Sigmoid colon (tissue), 6 donors: ENCODE measurements at regions not wholly inside any gene's neighbourhood (a gene's known extent, or its start where the extent isn't known, plus 50 kb on each side); places are given as distances from the start of the nearest gene placed in this dataset.

Experiments
- DNase-seq: peaks from one replicate; pipeline ENCODE4 v3.0.0-alpha.2; 2019
- H3K27ac ChIP-seq, 4 donors: fragments of 200-600 bp; sonication (generic); one replicate each; pipeline ENCODE4 v1.5.1; 2016 to 2019; ENCODE audit warnings: mild to moderate bottlenecking in 1 of 4
- H3K27me3 ChIP-seq, 3 donors: fragments of 200-600 bp; sonication (generic); one replicate each; pipeline ENCODE4 v1.5.1; 2019; ENCODE audit warnings: mild to moderate bottlenecking in 1 of 3
- H3K36me3 ChIP-seq, 4 donors: fragments of 200-600 bp; sonication (generic); one replicate each; pipeline ENCODE4 v1.5.1; 2016 to 2019
- H3K4me1 ChIP-seq, 4 donors: fragments of 200-600 bp; sonication (generic); one replicate each; pipeline ENCODE4 v1.5.1; 2017 to 2019
- H3K4me3 ChIP-seq, 4 donors: fragments of 200-600 bp; sonication (generic); one replicate each; pipeline ENCODE4 v1.5.1; 2017 to 2019; ENCODE audit warnings: mild to moderate bottlenecking in 2 of 4, moderate library complexity in 1 of 4
- H3K9me3 ChIP-seq, 4 donors: fragments of 200-600 bp in 3 of 4; sonication (generic) in 3 of 4; one replicate each; pipeline versions ENCODE4 v1.5.1 to v1.6.1; 2013 to 2019
- EP300 ChIP-seq, 4 donors: sonication (generic); formaldehyde crosslinking; IDR thresholded peaks; one replicate each; pipeline ENCODE4 v1.6.1; 2017; ENCODE audit warnings: antibody characterized with exemption in 4 of 4
- POLR2A ChIP-seq, 2 donors: fragments of 450-650 bp; IDR thresholded peaks; one replicate each; pipeline ENCODE4 v1.6.1; 2016; ENCODE audit warnings: antibody characterized with exemption in 2 of 2, mild to moderate bottlenecking in 2 of 2, moderate library complexity in 2 of 2
- POLR2AphosphoS5 ChIP-seq, 4 donors: sonication (generic); formaldehyde crosslinking; IDR thresholded peaks; one replicate each; pipeline ENCODE4 v1.6.1; 2017; ENCODE audit warnings: antibody characterized with exemption in 4 of 4
- WGBS, 2 donors: extraction: QIAGEN DNeasy Blood & Tissue Kit; methylation state at CpG; one replicate each; pipeline ENCODE4 v1.1.7; 2013; 5-methylcytosine and 5-hydroxymethylcytosine counted together
- intact Hi-C: fragments of 100-400 bp; cut with DNase I; formaldehyde crosslinking; loops from one replicate; pipeline ENCODE4 v1.15.1; 2023
- TF ChIP-seq, protein P1 (sequence below), 4 experiments: fragments of 450-650 bp in 3 of 4; fragments of 200-600 bp in 1 of 4; IDR thresholded peaks; one replicate each; pipeline ENCODE4 v1.5.1; 2016 to 2019; ENCODE audit warnings: antibody characterized with exemption in 4 of 4, mild to moderate bottlenecking in 3 of 4, moderate library complexity in 2 of 4
- donor health status: healthy with polysubstance abuse.
- donor health status: healthy.

DNA sequence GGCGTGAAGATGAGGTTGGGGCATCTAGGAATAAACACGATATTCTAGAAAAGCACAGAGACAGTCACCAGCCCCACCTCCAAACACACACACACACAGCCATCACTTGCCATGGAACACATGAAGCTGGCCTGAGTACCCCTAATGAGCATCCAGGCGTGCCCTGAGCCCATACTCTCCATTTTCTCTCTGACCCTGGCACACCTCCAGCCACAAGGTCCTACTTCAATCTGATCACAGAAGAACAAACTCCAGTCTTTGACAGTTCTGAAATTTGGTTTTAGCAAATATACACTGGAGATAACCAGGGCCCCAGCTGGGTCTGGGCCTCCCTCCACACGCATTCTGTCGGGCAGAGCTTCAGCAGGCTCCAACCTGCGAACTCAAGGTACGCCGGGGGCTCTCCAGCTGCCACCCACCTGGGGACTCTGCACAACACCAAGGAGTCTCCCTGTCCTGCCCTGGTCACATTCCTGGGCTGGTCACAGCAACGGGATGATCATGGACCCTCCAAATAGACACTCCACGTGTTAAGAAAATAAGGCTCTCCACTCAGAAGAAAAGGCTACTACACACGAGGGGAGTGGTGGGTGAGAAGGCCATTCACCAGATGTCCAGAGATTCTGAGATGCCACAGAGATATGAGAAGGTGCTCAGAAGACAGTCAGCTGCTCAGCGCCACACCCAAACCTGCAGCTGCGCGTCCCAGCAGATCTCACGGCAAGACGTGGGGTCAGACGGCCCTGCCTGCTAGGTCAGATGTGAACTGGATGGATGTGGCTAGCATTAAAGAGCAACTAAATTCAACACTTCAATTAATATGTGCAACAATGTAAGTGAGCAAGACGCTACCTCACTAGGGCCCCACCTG, 57.0 kb upstream of the PNMA1 start:
- TF ChIP-seq POLR2A (IDR thresholded peaks at IDR 0.05) (no peak), POLR2AphosphoS5 (IDR thresholded peaks at IDR 0.05) (no peak), EP300 (IDR thresholded peaks at IDR 0.05) (no peak)
- TF ChIP-seq, protein P1, sequence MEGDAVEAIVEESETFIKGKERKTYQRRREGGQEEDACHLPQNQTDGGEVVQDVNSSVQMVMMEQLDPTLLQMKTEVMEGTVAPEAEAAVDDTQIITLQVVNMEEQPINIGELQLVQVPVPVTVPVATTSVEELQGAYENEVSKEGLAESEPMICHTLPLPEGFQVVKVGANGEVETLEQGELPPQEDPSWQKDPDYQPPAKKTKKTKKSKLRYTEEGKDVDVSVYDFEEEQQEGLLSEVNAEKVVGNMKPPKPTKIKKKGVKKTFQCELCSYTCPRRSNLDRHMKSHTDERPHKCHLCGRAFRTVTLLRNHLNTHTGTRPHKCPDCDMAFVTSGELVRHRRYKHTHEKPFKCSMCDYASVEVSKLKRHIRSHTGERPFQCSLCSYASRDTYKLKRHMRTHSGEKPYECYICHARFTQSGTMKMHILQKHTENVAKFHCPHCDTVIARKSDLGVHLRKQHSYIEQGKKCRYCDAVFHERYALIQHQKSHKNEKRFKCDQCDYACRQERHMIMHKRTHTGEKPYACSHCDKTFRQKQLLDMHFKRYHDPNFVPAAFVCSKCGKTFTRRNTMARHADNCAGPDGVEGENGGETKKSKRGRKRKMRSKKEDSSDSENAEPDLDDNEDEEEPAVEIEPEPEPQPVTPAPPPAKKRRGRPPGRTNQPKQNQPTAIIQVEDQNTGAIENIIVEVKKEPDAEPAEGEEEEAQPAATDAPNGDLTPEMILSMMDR (IDR thresholded peaks at IDR 0.05) = no peak
- DNase-seq = no peak
- H3K36me3 ChIP-seq = no peaks in the 10 kb centered on the region
- peak overlapping the region; percentile 63 to 78 (median 70) for H3K27ac ChIP-seq
- no peaks in the 10 kb centered on the region for H3K9me3 ChIP-seq
- intact Hi-C loops = no loop called here
- WGBS, 2 donors = 31 to 54% methylated on average over 18 of the region's 18 CpGs
- no peak overlapping the region for H3K4me3 ChIP-seq
- H3K4me1 ChIP-seq = peaks cover 0 to 91% (median 88%) of the 10 kb centered on the region in 4 donors
- H3K27me3 ChIP-seq = no peaks in the 10 kb centered on the region

DNA sequence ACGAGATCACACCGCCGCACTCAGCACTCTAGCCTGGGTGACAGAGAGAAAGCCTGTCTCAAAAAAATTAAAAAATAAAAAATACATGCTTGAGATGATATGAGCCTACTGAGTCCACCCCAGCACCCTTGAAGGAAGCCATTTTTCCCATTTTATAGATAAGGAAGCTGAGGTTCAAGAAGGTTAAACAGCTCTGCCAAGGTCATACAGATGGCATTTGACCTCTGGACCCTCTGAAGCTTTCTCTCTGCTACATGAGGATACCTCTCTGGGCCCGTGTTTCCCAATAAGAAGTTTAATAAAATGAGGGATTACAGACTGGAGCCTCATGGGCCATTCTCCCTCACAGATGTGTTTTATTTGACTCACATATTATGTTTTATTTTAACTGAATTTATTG, 53.9 kb upstream of the PNMA1 start:
- no peaks in the 10 kb centered on the region for H3K36me3 ChIP-seq
- WGBS, 2 donors = 93 to 94% methylated on average over 4 of the region's 4 CpGs
- H3K27ac ChIP-seq = peak overlapping the region; percentile 30 to 78 (median 50)
- H3K9me3 ChIP-seq = no peaks in the 10 kb centered on the region
- no peak for DNase-seq
- intact Hi-C loops = no loop called here
- H3K27me3 ChIP-seq = no peaks in the 10 kb centered on the region
- H3K4me1 ChIP-seq = peaks cover 0 to 93% (median 90%) of the 10 kb centered on the region in 4 donors
- TF ChIP-seq EP300 (IDR thresholded peaks at IDR 0.05) (no peak), POLR2A (IDR thresholded peaks at IDR 0.05) (no peak), POLR2AphosphoS5 (IDR thresholded peaks at IDR 0.05) (no peak)
- TF ChIP-seq, protein P1 (IDR thresholded peaks at IDR 0.05) = no peak
- no peak overlapping the region for H3K4me3 ChIP-seq

DNA sequence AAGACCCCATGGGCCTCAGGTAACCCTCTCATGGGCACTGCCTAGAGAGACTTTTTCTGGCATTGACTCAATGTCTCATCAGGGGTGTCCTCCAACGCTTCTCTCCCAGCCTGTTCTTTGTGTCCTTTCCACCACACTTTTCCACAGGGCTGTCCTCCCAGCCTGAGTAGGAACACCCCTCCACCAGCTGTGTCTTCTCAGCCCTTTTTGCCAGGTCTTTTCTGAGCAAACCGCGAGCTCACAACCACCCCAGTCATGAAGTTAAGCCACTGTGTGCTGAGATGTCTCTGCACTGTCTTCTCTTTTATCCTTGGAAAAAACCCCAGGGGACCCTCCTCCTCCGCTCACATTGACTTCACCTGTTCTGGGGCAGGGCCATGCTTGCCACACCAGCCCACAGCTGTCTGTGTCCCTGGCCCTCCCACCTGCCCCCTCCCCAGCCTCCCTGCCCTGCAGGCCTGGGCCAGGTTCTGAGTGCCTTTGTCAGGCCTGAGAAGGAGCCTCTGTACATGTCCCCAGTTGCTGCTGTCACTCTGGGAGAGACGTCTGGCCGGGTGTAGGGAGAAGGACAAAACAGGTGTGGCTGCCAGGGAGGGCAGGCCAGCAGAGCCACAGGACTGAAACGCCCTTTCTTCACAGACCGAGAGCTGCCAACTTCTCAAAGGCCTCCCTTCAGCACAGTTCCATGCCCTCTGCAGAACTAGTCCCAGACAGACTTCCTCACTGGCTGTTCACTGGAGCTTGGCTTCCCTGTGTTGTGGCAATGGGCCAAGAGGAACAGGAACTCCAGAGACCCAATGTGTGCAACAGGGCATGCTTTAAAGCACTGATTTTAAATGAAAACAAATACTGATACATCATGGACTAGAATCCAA, 50.5 kb upstream of the PNMA1 start:
- DNase-seq = peak; percentile 86
- no peak overlapping the region for H3K4me3 ChIP-seq
- no peaks in the 10 kb centered on the region for H3K36me3 ChIP-seq
- no peaks in the 10 kb centered on the region for H3K27me3 ChIP-seq
- 26 to 42% methylated on average over 8 of the region's 8 CpGs for WGBS, 2 donors
- peak in 3 of 4 donors; percentile 20 to 37 (median 25) for TF ChIP-seq POLR2AphosphoS5 (IDR thresholded peaks at IDR 0.05)
- no peak for TF ChIP-seq POLR2A (IDR thresholded peaks at IDR 0.05)
- no peak for TF ChIP-seq EP300 (IDR thresholded peaks at IDR 0.05)
- intact Hi-C loops = no loop called here
- peak overlapping the region; percentile 71 to 100 (median 100) for H3K27ac ChIP-seq
- peaks cover 0 to 90% (median 88%) of the 10 kb centered on the region in 4 donors for H3K4me1 ChIP-seq
- no peaks in the 10 kb centered on the region for H3K9me3 ChIP-seq
